Fibroblast of lung (primary cell): ENCODE measurements at regions not wholly inside any gene's neighbourhood (a gene's known extent, or its start where the extent isn't known, plus 50 kb on each side); places are given as distances from the start of the nearest gene placed in this dataset.

Source experiments
- DNase-seq, 2 donors: peaks; one replicate each; pipeline versions ENCODE4 v3.0.0 to v3.0.0-alpha.2; 2010; ENCODE audit warnings: low read depth in 2 of 2
- H2AFZ ChIP-seq: 2 replicates; pipeline ENCODE4 v1.5.1; 2012; ENCODE audit warnings: low read length, control low read depth, inconsistent platforms
- H3K27ac ChIP-seq: 2 replicates; pipeline ENCODE4 v1.5.1; 2011; ENCODE audit warnings: low read length, control low read depth; ENCODE audit not compliant: insufficient read depth
- H3K27me3 ChIP-seq: 2 replicates; pipeline ENCODE4 v1.5.1; 2011; ENCODE audit warnings: mild to moderate bottlenecking, low read length; ENCODE audit not compliant: control insufficient read depth, insufficient read depth
- H3K36me3 ChIP-seq: 2 replicates; pipeline ENCODE4 v1.5.1; 2011; ENCODE audit warnings: low read length; ENCODE audit not compliant: control insufficient read depth, insufficient read depth
- H3K4me1 ChIP-seq: 2 replicates; pipeline ENCODE4 v1.5.1; 2011; ENCODE audit warnings: low read length; ENCODE audit not compliant: control insufficient read depth, insufficient read depth; ENCODE audit errors: extremely low read depth
- H3K4me2 ChIP-seq: 2 replicates; pipeline ENCODE4 v1.5.1; 2011; ENCODE audit warnings: low read length, control low read depth; ENCODE audit not compliant: insufficient read depth; ENCODE audit errors: extremely low read depth
- H3K4me3 ChIP-seq, 4 experiments: fragments of 200-600 bp in 1 of 4; sonication (generic) in 1 of 4; replicated peaks in 1 of 4; 2 replicates each; pipeline ENCODE4 v1.5.1; 2011 to 2016; ENCODE audit warnings: low read length in 4 of 4, low read depth in 3 of 4, mild to moderate bottlenecking in 3 of 4, control low read depth in 2 of 4, inconsistent platforms in 1 of 4, mixed read lengths in 1 of 4; ENCODE audit not compliant: insufficient read depth in 1 of 4; ENCODE audit errors: control extremely low read depth in 1 of 4
- H3K79me2 ChIP-seq: 2 replicates; pipeline ENCODE4 v1.5.1; 2012; ENCODE audit warnings: mild to moderate bottlenecking, low read length, inconsistent platforms; ENCODE audit not compliant: control insufficient read depth, insufficient read depth
- H3K9ac ChIP-seq: 2 replicates; pipeline ENCODE4 v1.5.1; 2011; ENCODE audit warnings: mild to moderate bottlenecking, low read length, control low read depth; ENCODE audit not compliant: insufficient read depth
- H3K9me3 ChIP-seq: 2 replicates; pipeline ENCODE4 v1.5.1; 2012; ENCODE audit warnings: low read depth, low read length; ENCODE audit not compliant: control insufficient read depth, insufficient read depth
- H4K20me1 ChIP-seq: 2 replicates; pipeline ENCODE4 v1.5.1; 2011; ENCODE audit warnings: low read length; ENCODE audit not compliant: control insufficient read depth, insufficient read depth; ENCODE audit errors: extremely low read depth
- CTCF ChIP-seq, 2 donors: IDR thresholded peaks in 1 of 2; conservative IDR thresholded peaks in 1 of 2; 1 replicate in 1 of 2; 2 replicates in 1 of 2; pipeline ENCODE4 v1.5.1; 2011 to 2012; ENCODE audit warnings: low read length in 2 of 2, control low read depth in 1 of 2, inconsistent platforms in 1 of 2, low read depth in 1 of 2, mild to moderate bottlenecking in 1 of 2
- EZH2 ChIP-seq: IDR thresholded peaks from 2 replicates; pipeline ENCODE4 v1.5.1; 2012; ENCODE audit warnings: low read length, control low read depth, mild to moderate bottlenecking; ENCODE audit errors: missing control alignments

- Histone ChIP-seq H3K9ac (no peak overlapping the region), H3K9me3 (no peaks in the 10 kb centered on the region)
- TF ChIP-seq CTCF (conservative IDR thresholded peaks at IDR 0.05 in 1 of 2, IDR thresholded peaks at IDR 0.05 in 1 of 2; ENCODE audit: low read depth in 1 of 2, low read length in 2 of 2), result no peak
- no peak for TF ChIP-seq EZH2
Observed at GRCh38 chr12:91608542-91608941, 425.9 kb upstream of the DCN start.

GRCh38 chr12:91606662-91607377, 424.2 kb upstream of the DCN start:
- H4K20me1 ChIP-seq, result no peaks in the 10 kb centered on the region
- no peak overlapping the region for H3K4me2 ChIP-seq
- H3K4me1 ChIP-seq, result no peaks in the 10 kb centered on the region
- no peaks in the 10 kb centered on the region for H3K9me3 ChIP-seq
- no peak overlapping the region for H3K4me3 ChIP-seq
- no peaks in the 10 kb centered on the region for H3K27me3 ChIP-seq
- H3K79me2 ChIP-seq, result no peaks in the 10 kb centered on the region
- H3K9ac ChIP-seq, result no peak overlapping the region
- H3K27ac ChIP-seq, result no peak overlapping the region
- no peak for TF ChIP-seq CTCF (conservative IDR thresholded peaks at IDR 0.05 in 1 of 2, IDR thresholded peaks at IDR 0.05 in 1 of 2; ENCODE audit: low read depth in 1 of 2, low read length in 2 of 2)
- no peak for TF ChIP-seq EZH2
- H3K36me3 ChIP-seq, result no peaks in the 10 kb centered on the region
- H2AFZ ChIP-seq, result no peak overlapping the region
- DNase-seq, result no peak

More at GRCh38 chr12:91608542-91608941, 425.9 kb upstream of the DCN start:
- Histone ChIP-seq H3K36me3 (no peaks in the 10 kb centered on the region), H3K4me1 (no peaks in the 10 kb centered on the region), H3K27me3 (no peaks in the 10 kb centered on the region), H3K79me2 (no peaks in the 10 kb centered on the region), H3K27ac (no peak overlapping the region), H3K4me2 (no peak overlapping the region), H4K20me1 (no peaks in the 10 kb centered on the region), H2AFZ (no peak overlapping the region), H3K4me3 (no peak overlapping the region)
- DNase-seq, result no peak

GRCh38 chr12:91604897-91605296, 422.3 kb upstream of the DCN start:
- H3K4me2 ChIP-seq, result no peak overlapping the region
- TF ChIP-seq CTCF (conservative IDR thresholded peaks at IDR 0.05 in 1 of 2, IDR thresholded peaks at IDR 0.05 in 1 of 2; ENCODE audit: low read depth in 1 of 2, low read length in 2 of 2) (no peak), EZH2 (no peak)
- no peaks in the 10 kb centered on the region for H3K79me2 ChIP-seq
- no peaks in the 10 kb centered on the region for H3K27me3 ChIP-seq
- no peaks in the 10 kb centered on the region for H3K9me3 ChIP-seq
- H2AFZ ChIP-seq, result no peak overlapping the region
- H4K20me1 ChIP-seq, result no peaks in the 10 kb centered on the region
- H3K27ac ChIP-seq, result no peak overlapping the region
- no peaks in the 10 kb centered on the region for H3K4me1 ChIP-seq
- H3K4me3 ChIP-seq, result no peak overlapping the region
- peak in 1 of 2 donors; percentile 11 for DNase-seq
- H3K9ac ChIP-seq, result no peak overlapping the region
- H3K36me3 ChIP-seq, result no peaks in the 10 kb centered on the region
